MM.1S (cell line): ENCODE measurements at regions not wholly inside any gene's neighbourhood (a gene's known extent, or its start where the extent isn't known, plus 50 kb on each side); places are given as distances from the start of the nearest gene placed in this dataset.

Experiments
- DNase-seq: peaks from one replicate; pipeline ENCODE4 v3.0.0-alpha.2; 2015
- H2AFZ ChIP-seq: fragments of 300-600 bp; sonication (generic); 2 replicates; pipeline ENCODE4 v1.6.0; 2016; ENCODE audit warnings: antibody characterized with exemption, low read length
- H3F3A ChIP-seq: fragments of 300-600 bp; sonication (generic); 2 replicates; pipeline ENCODE4 v1.6.1; 2016; ENCODE audit warnings: mild to moderate bottlenecking, antibody characterized with exemption, low read length, moderate library complexity, mixed read lengths; ENCODE audit not compliant: insufficient read depth
- H3K27ac ChIP-seq: fragments of 300-600 bp; sonication (generic); 2 replicates; pipeline ENCODE4 v1.5.1; 2016; ENCODE audit warnings: mild to moderate bottlenecking, low read length
- H3K27me3 ChIP-seq: fragments of 300-600 bp; sonication (generic); replicated peaks from 2 replicates; pipeline ENCODE4 v1.6.0; 2016; ENCODE audit warnings: low read length; ENCODE audit not compliant: insufficient read depth
- H3K36me3 ChIP-seq: fragments of 300-600 bp; sonication (generic); replicated peaks from 2 replicates; pipeline ENCODE4 v1.6.1; 2016; ENCODE audit warnings: mild to moderate bottlenecking, low read length, mixed read lengths; ENCODE audit not compliant: insufficient read depth
- H3K4me1 ChIP-seq: fragments of 300-600 bp; sonication (generic); 2 replicates; pipeline ENCODE4 v1.6.1; 2016; ENCODE audit warnings: low read length, mixed read lengths
- H3K4me2 ChIP-seq: fragments of 300-600 bp; sonication (generic); 2 replicates; pipeline ENCODE4 v1.6.0; 2016; ENCODE audit warnings: low read depth, low read length
- H3K4me3 ChIP-seq: fragments of 300-600 bp; sonication (generic); 2 replicates; pipeline ENCODE4 v1.5.1; 2016; ENCODE audit warnings: low read length, mixed read lengths
- H3K79me2 ChIP-seq: fragments of 300-600 bp; sonication (generic); 2 replicates; pipeline ENCODE4 v1.6.1; 2016; ENCODE audit warnings: mixed run types, low read length, mixed read lengths
- H3K9ac ChIP-seq: fragments of 300-600 bp; sonication (generic); 2 replicates; pipeline ENCODE4 v1.6.1; 2016; ENCODE audit warnings: low read length, mixed read lengths
- H3K9me2 ChIP-seq: fragments of 300-600 bp; sonication (generic); replicated peaks from 2 replicates; pipeline ENCODE4 v1.6.1; 2016; ENCODE audit warnings: mild to moderate bottlenecking, low read length, mixed read lengths; ENCODE audit not compliant: insufficient read depth
- H3K9me3 ChIP-seq: fragments of 300-600 bp; sonication (generic); replicated peaks from 2 replicates; pipeline ENCODE4 v1.6.1; 2016; ENCODE audit warnings: mild to moderate bottlenecking, low read length, mixed read lengths; ENCODE audit not compliant: insufficient read depth
- H4K20me1 ChIP-seq: fragments of 300-600 bp; sonication (generic); 2 replicates; pipeline ENCODE4 v1.6.1; 2016; ENCODE audit warnings: mild to moderate bottlenecking, low read length, moderate library complexity, mixed read lengths; ENCODE audit not compliant: insufficient read depth
- CTCF ChIP-seq: fragments of 300-600 bp; sonication (generic); IDR thresholded peaks from 2 replicates; pipeline ENCODE4 v1.5.1; 2016; ENCODE audit warnings: antibody characterized with exemption, low read length, mixed read lengths
- EZH2 ChIP-seq: fragments of 300-600 bp; sonication (generic); optimal IDR thresholded peaks from 2 replicates; pipeline ENCODE3; 2017; ENCODE audit warnings: low read depth, mild to moderate bottlenecking, antibody characterized with exemption, low read length, mixed read lengths
- EZH2phosphoT487 ChIP-seq: fragments of 300-600 bp; sonication (generic); IDR thresholded peaks from 2 replicates; pipeline ENCODE4 v1.6.1; 2018; ENCODE audit warnings: antibody characterized with exemption, low read length

GRCh38 chr7:52711951-52712350 is 323.5 kb upstream of the POM121L12 start:
- no peak overlapping the region for H3K4me3 ChIP-seq
- peaks cover 60% of the 10 kb centered on the region for H3F3A ChIP-seq
- H3K4me1 ChIP-seq, result peaks cover 54% of the 10 kb centered on the region
- peak overlapping the region; percentile 63 for H2AFZ ChIP-seq
- H3K36me3 ChIP-seq, result no peaks in the 10 kb centered on the region
- no peaks in the 10 kb centered on the region for H3K27me3 ChIP-seq
- H3K4me2 ChIP-seq, result peak overlapping the region; percentile 18; the same call in 1 of the 2 replicates
- H3K9me3 ChIP-seq, result no peaks in the 10 kb centered on the region
- no peaks in the 10 kb centered on the region for H3K79me2 ChIP-seq
- peak overlapping the region; percentile 94 for H3K27ac ChIP-seq
- TF ChIP-seq EZH2 (no peak), EZH2phosphoT487 (no peak)
- peak; percentile 85 for DNase-seq
- H4K20me1 ChIP-seq, result no peaks in the 10 kb centered on the region
- no peaks in the 10 kb centered on the region for H3K9me2 ChIP-seq
- H3K9ac ChIP-seq, result no peak overlapping the region; the same call in 1 of the 2 replicates

GRCh38 chr7:52708846-52709245 is 326.6 kb upstream of the POM121L12 start:
- Histone ChIP-seq H3K27ac (peak overlapping the region; percentile 93), H3K4me1 (peaks cover 62% of the 10 kb centered on the region), H3K9me2 (no peaks in the 10 kb centered on the region), H2AFZ (no peak overlapping the region), H3K9ac (peak overlapping the region; percentile 59), H3K36me3 (no peaks in the 10 kb centered on the region), H4K20me1 (no peaks in the 10 kb centered on the region), H3K79me2 (no peaks in the 10 kb centered on the region), H3F3A (peaks cover 61% of the 10 kb centered on the region), H3K4me2 (peak overlapping the region; percentile 47), H3K9me3 (no peaks in the 10 kb centered on the region), H3K27me3 (no peaks in the 10 kb centered on the region), H3K4me3 (no peak overlapping the region)
- TF ChIP-seq EZH2phosphoT487, result no peak
- no peak for TF ChIP-seq EZH2
- no peak for TF ChIP-seq CTCF
- DNase-seq, result peak; percentile 96

- TF ChIP-seq CTCF (no peak), EZH2 (no peak), EZH2phosphoT487 (no peak)
- no peaks in the 10 kb centered on the region for H3K79me2 ChIP-seq
- no peak overlapping the region for H3K4me3 ChIP-seq
- H3F3A ChIP-seq, result peaks cover 38% of the 10 kb centered on the region
- H3K9me3 ChIP-seq, result no peaks in the 10 kb centered on the region
- H3K27ac ChIP-seq, result no peak overlapping the region
- H3K9me2 ChIP-seq, result no peaks in the 10 kb centered on the region
- peaks cover 40% of the 10 kb centered on the region for H3K4me1 ChIP-seq
- no peaks in the 10 kb centered on the region for H3K36me3 ChIP-seq
- H2AFZ ChIP-seq, result no peak overlapping the region
- no peak overlapping the region for H3K4me2 ChIP-seq
- no peaks in the 10 kb centered on the region for H3K27me3 ChIP-seq
- no peaks in the 10 kb centered on the region for H4K20me1 ChIP-seq
- H3K9ac ChIP-seq, result no peak overlapping the region
- no peak for DNase-seq
These were observed 329.7 kb upstream of the POM121L12 start for GRCh38 chr7:52705768-52706167.

- no peak for DNase-seq
- no peaks in the 10 kb centered on the region for H3F3A ChIP-seq
- H2AFZ ChIP-seq, result no peak overlapping the region
- H3K4me3 ChIP-seq, result no peak overlapping the region
- H4K20me1 ChIP-seq, result no peaks in the 10 kb centered on the region
- no peaks in the 10 kb centered on the region for H3K27me3 ChIP-seq
- H3K9me3 ChIP-seq, result no peaks in the 10 kb centered on the region
- H3K36me3 ChIP-seq, result no peaks in the 10 kb centered on the region
- H3K4me1 ChIP-seq, result peaks cover 9% of the 10 kb centered on the region; the same call in 1 of the 2 replicates
- H3K79me2 ChIP-seq, result no peaks in the 10 kb centered on the region
- no peak overlapping the region for H3K4me2 ChIP-seq
- TF ChIP-seq EZH2 (no peak), CTCF (no peak), EZH2phosphoT487 (no peak)
- H3K27ac ChIP-seq, result no peak overlapping the region
- no peak overlapping the region for H3K9ac ChIP-seq
- H3K9me2 ChIP-seq, result no peaks in the 10 kb centered on the region
These were observed 335.1 kb upstream of the POM121L12 start for GRCh38 chr7:52700349-52700748.
